ENCODE measurements at regions not wholly inside any gene's neighbourhood (a gene's known extent, or its start where the extent isn't known, plus 50 kb on each side); places are given as distances from the start of the nearest gene placed in this dataset.
A peak's percentile ranks its signal among the peaks of the same experiment; 100 is the strongest.

DNA sequence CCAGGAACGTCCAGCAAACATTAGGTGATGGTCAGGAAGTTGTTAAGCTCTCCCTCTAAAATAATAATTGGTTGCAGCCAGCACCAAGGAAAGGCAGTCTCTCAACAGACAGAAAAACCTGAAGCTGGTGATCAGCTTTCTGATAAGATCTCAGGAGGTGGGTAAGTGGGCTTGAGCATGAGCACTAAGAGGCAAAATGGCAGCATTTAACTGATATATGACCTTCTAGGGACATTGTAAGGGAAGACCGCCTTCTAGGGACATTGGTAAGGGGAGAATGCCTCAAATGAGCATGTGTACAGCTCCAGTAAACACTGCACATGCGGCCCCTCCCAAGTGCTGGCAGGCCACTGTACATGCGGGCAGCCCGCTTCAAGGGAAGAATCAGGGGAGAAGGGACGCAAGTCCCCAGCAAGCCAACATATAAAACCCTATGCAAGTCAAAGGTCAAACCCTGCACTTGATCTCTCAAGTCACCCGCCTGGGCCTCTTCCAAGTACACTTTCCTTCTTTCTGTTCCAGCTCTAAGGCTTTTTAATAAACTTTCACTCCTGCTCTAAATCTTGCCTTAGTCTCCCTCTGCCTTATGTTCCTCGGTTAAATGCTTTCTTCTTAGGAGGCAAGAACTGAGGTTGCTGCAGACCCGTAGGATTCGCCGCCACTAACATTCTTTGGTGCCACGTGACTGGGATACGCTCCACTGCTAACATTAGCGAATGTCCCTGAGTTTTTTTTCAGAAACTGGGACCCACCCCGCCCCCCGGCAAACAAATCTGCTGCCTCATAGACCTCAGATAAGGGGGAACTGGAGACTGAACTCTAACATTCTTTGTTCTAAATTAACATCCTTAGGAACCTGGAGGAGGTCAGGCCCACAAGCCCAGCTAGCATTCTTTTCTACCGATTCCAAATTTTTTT is 463.8 kb downstream of the LPIN1 start:
- DNase-seq = no peak

GRCh38 chr2:12211326-12212175 is 465.1 kb downstream of the LPIN1 start:
- no peak for DNase-seq

- no peak for DNase-seq
These were observed 466.6 kb downstream of the LPIN1 start for GRCh38 chr2:12212841-12213597.

- DNase-seq = peak; percentile 11
These were observed 470.7 kb downstream of the LPIN1 start for GRCh38 chr2:12217175-12217574.

GRCh38 chr2:12219761-12220160 is 473.3 kb downstream of the LPIN1 start:
- DNase-seq = no peak

DNA sequence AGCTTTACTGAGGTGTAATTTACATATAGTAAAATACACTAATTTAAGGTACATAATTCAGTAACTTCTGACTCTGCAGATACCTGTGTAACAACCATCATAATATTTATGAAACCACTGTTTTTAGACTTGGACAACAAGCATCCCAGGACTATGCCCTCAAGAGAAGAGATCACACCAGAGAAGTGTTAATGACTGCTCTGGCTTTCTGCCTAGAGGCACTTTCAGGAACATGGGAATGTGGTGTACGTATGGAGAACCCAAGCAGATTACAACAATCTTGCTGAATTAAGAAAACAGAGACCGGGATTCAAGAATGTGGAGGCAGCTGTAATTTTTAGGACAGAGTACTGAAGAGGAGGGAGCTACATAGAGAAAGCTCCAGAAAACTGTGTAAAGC is 475.2 kb downstream of the LPIN1 start:
- DNase-seq = no peak

GRCh38 chr2:12222554-12222953 is 476.1 kb downstream of the LPIN1 start:
- DNase-seq = no peak

DNA sequence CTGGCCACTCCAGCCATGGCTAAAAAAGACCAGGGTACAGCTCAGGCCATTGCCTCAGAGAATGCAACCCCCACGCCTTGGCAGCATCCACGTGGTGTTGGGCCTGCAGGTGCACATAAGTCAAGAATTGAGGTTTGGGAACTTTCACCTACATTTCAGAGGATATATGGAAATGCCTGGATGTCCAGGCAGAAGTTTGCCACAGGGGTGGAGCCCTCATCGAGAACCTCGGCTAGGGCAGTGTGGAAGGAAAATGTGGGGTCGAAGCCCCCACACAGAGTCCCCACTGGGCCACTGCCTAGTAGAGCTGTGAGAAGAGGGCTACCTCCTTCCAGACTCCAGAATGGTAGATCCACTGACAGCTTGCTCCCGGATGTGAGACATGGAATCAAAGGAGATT is 477.3 kb downstream of the LPIN1 start:
- DNase-seq = no peak

DNA sequence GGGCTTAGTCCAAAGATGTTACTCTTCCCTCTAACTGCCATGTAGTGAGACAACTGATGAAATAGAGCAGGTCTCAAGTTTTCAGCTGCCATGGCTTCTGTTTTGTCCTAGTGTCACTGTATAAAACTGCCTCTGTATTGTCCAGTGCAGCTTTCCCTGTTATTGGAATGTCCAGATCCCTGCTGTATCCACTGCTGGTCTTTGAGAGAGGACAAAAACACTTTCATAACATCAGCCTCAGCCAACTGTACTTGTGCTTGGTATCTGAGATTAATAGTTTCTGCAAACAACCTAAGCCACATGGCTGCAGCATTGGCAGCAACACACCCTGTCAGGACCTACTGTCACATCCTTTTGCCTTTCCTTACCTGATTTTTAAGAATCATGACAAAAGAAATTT is 480.2 kb downstream of the LPIN1 start:
- DNase-seq = no peak

DNA sequence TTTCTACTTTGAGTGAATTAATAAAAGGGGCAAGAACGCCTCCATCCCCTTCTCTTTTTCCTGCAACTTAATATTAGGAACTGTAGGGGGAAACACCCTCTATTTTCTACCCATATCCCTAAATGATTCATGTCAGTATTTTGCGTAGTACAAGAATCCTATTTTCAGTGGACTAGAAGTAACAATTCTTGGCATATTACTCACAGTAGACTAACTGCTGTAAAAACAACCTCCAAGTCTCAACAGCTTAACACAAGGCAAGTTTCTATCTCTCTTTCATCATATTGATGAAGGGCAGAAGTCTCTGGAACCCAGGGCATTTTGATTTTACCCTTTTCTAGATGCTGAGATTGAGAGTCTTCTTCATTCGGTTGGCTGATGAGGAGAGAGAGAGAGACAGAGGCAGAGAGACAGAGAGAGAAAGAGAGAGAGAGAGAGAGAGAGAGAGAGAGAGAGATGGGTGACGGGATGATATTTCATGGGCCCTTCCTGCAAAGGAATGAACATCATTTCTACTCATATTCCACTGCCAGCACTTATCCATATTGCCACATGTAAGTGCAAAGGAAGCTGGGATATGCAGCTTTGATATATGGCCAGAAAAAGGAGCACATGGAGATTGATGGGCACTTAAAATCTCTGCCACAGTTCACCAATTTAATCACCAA is 481.6 kb downstream of the LPIN1 start:
- DNase-seq = no peak

GRCh38 chr2:12231288-12231687 is 484.9 kb downstream of the LPIN1 start:
- no peak for DNase-seq

GRCh38 chr2:12232876-12233275 is 483.9 kb upstream of the TRIB2 start:
- peak; percentile 30 for DNase-seq

DNA sequence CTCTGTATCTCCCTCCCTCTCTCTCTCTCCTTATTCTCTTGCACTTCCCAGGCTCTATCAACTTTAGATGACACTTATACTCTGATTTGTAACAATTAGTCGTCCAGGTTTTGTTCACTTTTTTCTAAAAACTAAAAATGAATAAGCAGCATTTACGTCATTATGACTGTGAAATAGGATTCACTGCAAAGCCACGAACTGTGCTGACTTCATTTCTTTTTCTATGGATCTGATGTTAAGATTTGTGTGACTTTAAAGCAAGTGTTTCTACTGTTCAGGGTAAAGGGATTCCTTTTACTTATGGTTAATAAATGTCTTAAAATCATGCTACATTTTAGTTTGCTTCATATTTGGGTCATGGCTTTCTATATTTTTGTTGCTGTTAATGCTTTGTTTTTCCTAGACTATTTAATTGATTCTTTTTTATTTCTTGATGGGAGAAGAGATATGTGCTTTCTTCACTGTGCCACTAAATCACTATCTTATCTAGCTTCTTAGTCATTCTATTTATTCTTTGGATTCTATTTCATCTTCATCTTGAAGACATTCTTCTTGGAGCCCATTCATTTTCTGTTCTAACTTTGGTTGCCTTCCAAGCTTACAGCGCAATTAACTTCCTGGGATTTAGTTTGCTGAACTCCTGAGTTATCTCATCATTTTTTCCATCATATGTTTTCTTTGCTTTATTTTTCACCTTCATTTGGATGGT is 480.4 kb upstream of the TRIB2 start:
- peak; percentile 22 for DNase-seq

DNA sequence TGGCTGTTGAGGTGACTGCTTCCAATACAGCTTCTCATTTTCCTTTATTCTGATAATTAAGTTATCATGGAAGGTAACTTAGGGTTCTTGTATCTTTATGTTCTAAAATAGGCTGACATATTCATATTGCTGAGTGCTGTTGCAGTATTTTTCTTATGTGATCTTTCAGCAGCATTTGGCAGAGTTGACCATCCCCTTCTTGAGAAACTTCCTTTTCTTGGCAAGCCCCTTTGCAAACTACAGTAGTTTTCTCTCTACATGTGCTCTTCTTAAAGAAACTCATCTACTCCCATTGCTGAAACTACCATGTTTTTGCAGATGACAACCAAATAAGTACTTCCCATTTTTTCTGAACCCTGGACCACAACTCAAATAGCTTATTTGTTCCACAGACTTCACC is 476.5 kb upstream of the TRIB2 start:
- peak; percentile 17 for DNase-seq

GRCh38 chr2:12243381-12243780 is 473.4 kb upstream of the TRIB2 start:
- no peak for DNase-seq

DNA sequence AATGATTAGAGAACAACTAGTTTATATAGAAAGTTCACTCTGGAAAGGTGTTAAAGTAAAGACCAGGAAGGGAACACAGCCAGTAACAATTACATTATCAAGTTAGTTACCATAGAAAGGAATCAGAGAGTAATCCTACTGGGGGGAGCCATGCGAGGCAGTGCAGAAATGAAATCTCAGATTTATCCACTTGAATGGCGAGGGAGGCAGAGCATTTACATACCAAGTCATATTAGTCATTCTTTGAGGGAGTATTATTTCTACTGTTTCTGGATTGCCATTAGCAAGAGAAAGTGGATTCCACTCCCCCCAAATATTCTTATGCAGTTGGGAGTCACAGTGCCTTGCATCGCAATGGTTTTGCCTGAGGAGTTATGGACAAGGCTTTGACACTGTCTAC is 472.7 kb upstream of the TRIB2 start:
- DNase-seq = no peak

GRCh38 chr2:12251121-12251520 is 465.6 kb upstream of the TRIB2 start:
- DNase-seq = no peak

DNA sequence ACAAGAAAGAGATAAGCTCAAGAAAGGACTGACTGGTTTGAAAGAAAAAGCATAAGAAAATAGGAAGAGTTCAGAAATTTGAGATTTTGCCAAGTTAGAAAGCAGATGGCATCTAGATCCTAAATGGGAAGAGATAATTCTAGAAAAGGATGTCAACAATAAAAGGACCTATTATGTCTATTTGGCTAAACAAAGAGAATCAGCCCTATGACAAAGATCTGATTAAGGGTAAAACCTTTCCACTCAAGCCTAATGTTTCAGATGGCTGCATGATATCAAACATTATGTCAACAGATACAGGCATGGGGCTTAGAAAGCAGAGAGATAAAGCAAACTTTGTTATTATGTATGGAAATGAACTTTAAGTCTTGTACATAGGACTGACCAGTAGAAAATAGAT is 465.0 kb upstream of the TRIB2 start:
- DNase-seq = no peak

GRCh38 chr2:12253167-12253778 is 463.5 kb upstream of the TRIB2 start:
- DNase-seq = no peak

DNA sequence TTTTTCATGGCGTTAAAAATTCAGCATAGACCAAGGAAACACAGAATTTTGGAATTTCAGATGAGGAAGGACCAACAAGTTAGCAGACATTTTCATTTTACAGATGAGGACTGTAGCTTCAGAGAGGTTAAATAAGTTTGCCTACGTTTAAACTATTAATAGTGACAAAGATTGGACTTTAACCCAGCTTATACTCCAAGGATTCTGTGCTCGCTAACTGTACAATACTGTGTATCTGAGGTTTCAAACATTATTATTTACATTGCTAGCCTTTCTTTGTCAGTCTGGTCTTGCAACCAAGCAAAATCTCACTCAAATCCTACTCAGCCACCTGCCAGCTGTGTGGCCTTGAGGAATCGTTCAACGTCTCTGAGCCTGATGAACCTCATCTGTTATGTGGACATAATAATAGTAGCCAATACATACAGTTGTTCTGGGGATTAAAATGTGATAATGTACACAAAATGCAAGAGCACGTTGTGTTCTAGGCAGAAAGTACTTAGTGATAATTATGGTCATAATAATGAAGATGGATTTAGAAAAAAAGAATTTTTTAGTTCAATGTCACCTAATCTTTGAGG is 462.4 kb upstream of the TRIB2 start:
- DNase-seq = no peak

- no peak for DNase-seq
These were observed 460.5 kb upstream of the TRIB2 start for GRCh38 chr2:12256206-12256605.

All from skin of body (tissue), 1 donor.